Natural killer cell treated with Interleukin-12 subunit alpha and Interleukin-12 subunit beta and Interleukin-15 and Interleukin-18, amount 100 ng/mL, for 72 hours (primary cell): ENCODE measurements at regions not wholly inside any gene's neighbourhood (a gene's known extent, or its start where the extent isn't known, plus 50 kb on each side); places are given as distances from the start of the nearest gene placed in this dataset.

Source experiments
- ATAC-seq, 2 donors: fragments of 150-1000 bp; cut with Tn5 transposase in 1 of 2; sonication (Bioruptor Pico), chemical (Tn5 transposase) in 1 of 2; 2 replicates each; pipeline ENCODE4 v1.10.0; 2021
- DNase-seq: peaks from one replicate; pipeline ENCODE4 v3.0.0; 2022; ENCODE audit warnings: low spot score
- H3K27ac Mint-ChIP-seq, 2 donors: 1 replicate in 1 of 2; 2 replicates in 1 of 2; pipeline ENCODE4 v1.8.0; 2022; ENCODE audit warnings: mixed read lengths in 2 of 2, mild to moderate bottlenecking in 1 of 2, moderate library complexity in 1 of 2
- H3K27me3 Mint-ChIP-seq, 2 donors: 1 replicate in 1 of 2; 2 replicates in 1 of 2; pipeline ENCODE4 v1.8.0; 2022; ENCODE audit warnings: mixed read lengths in 2 of 2
- H3K36me3 Mint-ChIP-seq: one replicate; pipeline ENCODE4 v1.8.0; 2022; ENCODE audit warnings: mixed read lengths
- H3K4me1 Mint-ChIP-seq, 2 donors: 1 replicate in 1 of 2; 2 replicates in 1 of 2; pipeline ENCODE4 v1.8.0; 2022; ENCODE audit warnings: low read depth in 2 of 2, mixed read lengths in 2 of 2, mild to moderate bottlenecking in 1 of 2
- H3K4me3 Mint-ChIP-seq: one replicate; pipeline ENCODE4 v1.8.0; 2022; ENCODE audit warnings: mixed read lengths
- H3K9me3 Mint-ChIP-seq: 2 replicates; pipeline ENCODE4 v1.8.0; 2022; ENCODE audit warnings: mixed read lengths

DNA sequence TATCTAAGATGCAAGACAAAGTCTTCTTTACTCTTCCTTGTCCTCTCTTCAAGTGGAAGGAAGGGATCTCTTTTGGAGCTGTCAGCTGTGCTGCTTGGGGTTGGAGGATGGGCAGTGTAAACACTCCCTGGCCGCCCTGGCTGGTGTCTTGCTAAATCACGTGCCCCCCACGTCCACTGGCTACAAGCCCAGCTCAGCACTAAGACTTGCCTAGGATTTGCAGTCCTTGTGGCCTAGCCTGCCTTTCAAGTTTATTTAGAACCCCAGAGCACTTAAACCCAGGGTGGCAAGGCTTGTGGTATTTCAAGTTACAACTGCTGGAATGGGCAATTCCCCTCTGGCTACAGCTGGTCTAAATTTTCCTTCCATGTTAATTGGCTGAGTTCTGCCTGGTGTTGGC is 272.4 kb upstream of the MYO3A start:
- no peak overlapping the region for H3K4me3 Mint-ChIP-seq
- no peaks in the 10 kb centered on the region for H3K4me1 Mint-ChIP-seq
- H3K27me3 Mint-ChIP-seq, result no peaks in the 10 kb centered on the region
- no peak for DNase-seq
- H3K9me3 Mint-ChIP-seq, result peaks cover 9% of the 10 kb centered on the region
- ATAC-seq, result no peak
- no peaks in the 10 kb centered on the region for H3K36me3 Mint-ChIP-seq
- no peak overlapping the region for H3K27ac Mint-ChIP-seq

- Mint-ChIP-seq H3K27ac (no peak overlapping the region), H3K4me1 (no peaks in the 10 kb centered on the region), H3K4me3 (no peak overlapping the region), H3K36me3 (no peaks in the 10 kb centered on the region), H3K27me3 (peaks cover 0 to 2% of the 10 kb centered on the region in 2 donors), H3K9me3 (peaks cover 9% of the 10 kb centered on the region)
- DNase-seq, result no peak
- ATAC-seq, result no peak
Observed at GRCh38 chr10:25666276-25666675, 267.8 kb upstream of the MYO3A start.

- no peak for DNase-seq
- Mint-ChIP-seq H3K4me3 (no peak overlapping the region), H3K27me3 (no peaks in the 10 kb centered on the region), H3K36me3 (no peaks in the 10 kb centered on the region), H3K4me1 (no peaks in the 10 kb centered on the region), H3K27ac (no peak overlapping the region), H3K9me3 (peaks cover 3% of the 10 kb centered on the region)
- no peak for ATAC-seq
Observed at GRCh38 chr10:25675204-25675603, 258.8 kb upstream of the MYO3A start.

GRCh38 chr10:25675615-25676014 is 258.4 kb upstream of the MYO3A start:
- Mint-ChIP-seq H3K27ac (no peak overlapping the region), H3K36me3 (no peaks in the 10 kb centered on the region), H3K9me3 (peaks cover 3% of the 10 kb centered on the region), H3K4me3 (no peak overlapping the region), H3K27me3 (no peaks in the 10 kb centered on the region), H3K4me1 (no peaks in the 10 kb centered on the region)
- no peak for ATAC-seq
- no peak for DNase-seq

DNA sequence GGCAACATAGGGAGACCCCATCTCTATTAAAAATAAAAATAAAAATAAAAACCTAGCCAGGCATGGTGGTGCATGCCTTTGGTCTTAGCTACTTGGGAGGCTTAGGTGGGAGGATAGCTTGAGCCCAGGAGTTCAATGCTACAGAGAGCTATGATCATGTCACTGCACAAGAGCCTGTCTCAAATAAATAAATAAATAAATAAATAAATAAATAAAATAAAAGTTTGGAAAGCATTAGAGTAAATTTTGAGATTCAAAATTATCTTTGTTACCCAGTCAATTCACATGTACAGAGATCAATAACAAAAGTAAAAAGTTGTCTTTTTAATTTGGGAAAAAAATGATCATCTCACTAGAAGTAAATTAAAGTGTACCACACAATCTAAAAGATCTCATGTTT is 255.8 kb upstream of the MYO3A start:
- no peak overlapping the region for H3K4me3 Mint-ChIP-seq
- no peaks in the 10 kb centered on the region for H3K27me3 Mint-ChIP-seq

DNA sequence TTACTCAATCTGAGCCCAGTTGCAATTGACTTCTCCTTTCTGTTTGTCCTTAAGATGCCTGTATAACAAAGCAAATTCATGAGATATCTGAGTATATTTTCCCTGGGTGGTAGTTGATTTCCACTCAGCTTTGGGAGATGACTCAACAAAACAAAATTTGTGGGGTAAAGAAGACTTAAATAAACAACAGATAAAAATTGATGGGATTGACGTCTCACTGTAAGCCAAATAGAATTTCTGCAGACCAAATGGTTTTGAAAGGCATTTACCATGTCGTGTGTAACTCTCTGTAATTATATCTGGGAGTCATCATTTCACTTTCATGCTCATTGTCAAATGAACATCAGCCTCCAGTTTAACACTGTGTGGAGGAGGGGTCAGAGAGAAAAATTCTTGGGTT is 255.4 kb upstream of the MYO3A start:
- H3K4me3 Mint-ChIP-seq, result no peak overlapping the region
- H3K4me1 Mint-ChIP-seq, result no peaks in the 10 kb centered on the region
- H3K27me3 Mint-ChIP-seq, result no peaks in the 10 kb centered on the region
- no peaks in the 10 kb centered on the region for H3K36me3 Mint-ChIP-seq
- H3K27ac Mint-ChIP-seq, result no peak overlapping the region
- DNase-seq (no peak), ATAC-seq (no peak)
- H3K9me3 Mint-ChIP-seq, result peaks cover 3% of the 10 kb centered on the region

More for the DNA sequence above, 255.8 kb upstream of the MYO3A start:
- H3K36me3 Mint-ChIP-seq, result no peaks in the 10 kb centered on the region
- no peaks in the 10 kb centered on the region for H3K4me1 Mint-ChIP-seq
- no peak overlapping the region for H3K27ac Mint-ChIP-seq
- ATAC-seq, result no peak
- no peak for DNase-seq
- peaks cover 3% of the 10 kb centered on the region for H3K9me3 Mint-ChIP-seq

DNA sequence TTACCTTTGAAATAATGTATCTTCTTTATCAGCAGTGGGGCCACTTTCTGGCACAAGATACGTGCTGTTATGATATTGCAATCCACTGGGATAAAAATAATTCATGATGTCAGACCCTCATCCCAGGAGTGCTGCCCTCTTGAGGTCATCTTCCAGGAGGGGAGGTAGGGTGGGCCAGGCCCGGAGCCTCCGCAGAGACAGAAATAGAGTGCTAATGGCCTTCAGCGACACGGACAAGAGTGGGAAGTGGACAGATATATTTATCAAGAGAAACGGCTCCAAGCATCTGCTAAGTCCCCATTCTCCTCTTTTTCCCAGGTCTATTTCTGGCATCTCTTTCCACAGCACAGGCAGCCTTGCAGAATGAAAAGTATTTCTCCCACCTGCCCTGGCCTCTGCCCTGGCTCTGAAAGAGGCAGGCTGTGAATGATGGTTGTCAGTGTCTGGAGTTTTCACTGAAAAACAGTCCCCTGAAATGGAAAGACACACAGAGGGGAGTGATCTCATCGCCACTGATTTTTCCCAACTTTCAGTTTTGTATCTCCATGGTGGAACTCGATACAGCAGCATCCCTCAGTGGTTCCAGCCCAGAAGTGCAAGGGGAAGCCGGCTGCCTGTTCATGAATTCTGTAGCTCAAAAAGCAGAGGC is 251.7 kb upstream of the MYO3A start:
- no peaks in the 10 kb centered on the region for H3K9me3 Mint-ChIP-seq
- H3K27me3 Mint-ChIP-seq, result no peaks in the 10 kb centered on the region
- no peak overlapping the region for H3K4me3 Mint-ChIP-seq
- H3K36me3 Mint-ChIP-seq, result no peaks in the 10 kb centered on the region
- H3K27ac Mint-ChIP-seq, result no peak overlapping the region
- no peaks in the 10 kb centered on the region for H3K4me1 Mint-ChIP-seq
- DNase-seq, result no peak
- ATAC-seq, result no peak

- no peak for ATAC-seq
- H3K9me3 Mint-ChIP-seq, result no peaks in the 10 kb centered on the region
- H3K36me3 Mint-ChIP-seq, result no peaks in the 10 kb centered on the region
- H3K27me3 Mint-ChIP-seq, result no peaks in the 10 kb centered on the region
- no peak overlapping the region for H3K4me3 Mint-ChIP-seq
- H3K27ac Mint-ChIP-seq, result no peak overlapping the region
- no peak for DNase-seq
- H3K4me1 Mint-ChIP-seq, result no peaks in the 10 kb centered on the region
Observed at GRCh38 chr10:25683344-25683743, 250.7 kb upstream of the MYO3A start.

DNA sequence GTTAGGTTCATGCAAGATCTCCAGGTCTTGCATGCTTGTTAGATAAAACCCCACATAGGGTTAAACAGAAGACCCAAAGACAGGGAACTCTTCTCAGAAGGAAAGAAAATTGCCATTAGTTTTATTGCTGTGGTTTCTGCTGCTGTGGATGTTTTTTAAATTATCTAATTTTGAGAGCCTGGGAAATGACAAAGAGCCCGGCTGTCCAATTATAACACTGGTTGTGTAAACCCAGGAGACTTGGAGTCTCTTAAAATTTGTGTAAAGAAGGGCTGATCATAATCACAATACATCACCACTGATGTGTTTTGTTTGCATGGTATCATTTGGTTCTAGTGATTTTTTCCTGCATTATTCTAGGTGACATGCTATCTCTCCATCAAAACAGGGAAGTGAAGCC is 246.5 kb upstream of the MYO3A start:
- peaks cover 5% of the 10 kb centered on the region for H3K9me3 Mint-ChIP-seq

GRCh38 chr10:25689346-25690100 is 244.5 kb upstream of the MYO3A start:
- Mint-ChIP-seq H3K27ac (no peak overlapping the region), H3K27me3 (peaks cover 0 to 6% of the 10 kb centered on the region in 2 donors), H3K4me1 (peaks cover 0 to 5% of the 10 kb centered on the region in 2 donors), H3K36me3 (no peaks in the 10 kb centered on the region), H3K4me3 (no peak overlapping the region), H3K9me3 (peaks cover 5% of the 10 kb centered on the region)
- ATAC-seq (no peak), DNase-seq (no peak)

More for the DNA sequence above, 246.5 kb upstream of the MYO3A start:
- H3K4me1 Mint-ChIP-seq, result peaks cover 0 to 3% of the 10 kb centered on the region in 2 donors
- no peak for DNase-seq
- no peak overlapping the region for H3K4me3 Mint-ChIP-seq
- H3K27me3 Mint-ChIP-seq, result peaks cover 0 to 6% of the 10 kb centered on the region in 2 donors
- no peak overlapping the region for H3K27ac Mint-ChIP-seq
- ATAC-seq, result no peak
- no peaks in the 10 kb centered on the region for H3K36me3 Mint-ChIP-seq

GRCh38 chr10:25692761-25693160 is 241.3 kb upstream of the MYO3A start:
- peaks cover 5% of the 10 kb centered on the region for H3K9me3 Mint-ChIP-seq
- H3K36me3 Mint-ChIP-seq, result no peaks in the 10 kb centered on the region
- H3K27ac Mint-ChIP-seq, result no peak overlapping the region
- no peak overlapping the region for H3K4me3 Mint-ChIP-seq
- ATAC-seq, result no peak
- DNase-seq, result no peak
- peaks cover 0 to 12% of the 10 kb centered on the region in 2 donors for H3K4me1 Mint-ChIP-seq
- H3K27me3 Mint-ChIP-seq, result peaks cover 0 to 12% of the 10 kb centered on the region in 2 donors

GRCh38 chr10:25694206-25694933 is 239.7 kb upstream of the MYO3A start:
- Mint-ChIP-seq H3K36me3 (no peaks in the 10 kb centered on the region), H3K4me1 (peaks cover 0 to 12% of the 10 kb centered on the region in 2 donors), H3K4me3 (no peak overlapping the region), H3K27ac (no peak overlapping the region), H3K27me3 (peaks cover 0 to 9% of the 10 kb centered on the region in 2 donors), H3K9me3 (peaks cover 5% of the 10 kb centered on the region)
- no peak for DNase-seq
- no peak for ATAC-seq

DNA sequence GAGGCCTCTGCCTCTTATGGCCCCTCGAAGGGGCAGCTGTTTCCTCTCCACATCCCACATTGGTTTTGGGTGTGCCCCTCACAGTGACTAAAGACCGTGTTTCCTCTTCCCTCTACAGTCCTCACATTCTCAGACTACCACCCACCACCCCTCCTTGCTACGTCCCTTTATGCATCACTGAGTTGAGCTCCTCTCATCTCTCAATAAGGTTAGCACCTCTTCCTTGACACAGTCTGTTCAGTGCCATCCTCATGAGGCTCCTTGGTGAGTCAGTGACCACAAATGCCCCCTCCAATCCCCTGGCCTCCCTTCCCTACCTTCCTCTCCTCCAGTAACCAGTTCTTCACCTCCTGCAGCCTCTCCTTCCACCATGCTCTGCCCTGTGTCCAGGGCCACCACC is 239.1 kb upstream of the MYO3A start:
- Mint-ChIP-seq H3K27ac (no peak overlapping the region), H3K9me3 (peaks cover 5% of the 10 kb centered on the region), H3K36me3 (no peaks in the 10 kb centered on the region), H3K4me3 (no peak overlapping the region), H3K4me1 (peaks cover 0 to 12% of the 10 kb centered on the region in 2 donors), H3K27me3 (peaks cover 0 to 9% of the 10 kb centered on the region in 2 donors)
- ATAC-seq (peak in 1 of 2 donors; percentile 5), DNase-seq (no peak)

- peaks cover 5% of the 10 kb centered on the region for H3K9me3 Mint-ChIP-seq
- H3K27ac Mint-ChIP-seq, result no peak overlapping the region
- peaks cover 0 to 12% of the 10 kb centered on the region in 2 donors for H3K4me1 Mint-ChIP-seq
- H3K4me3 Mint-ChIP-seq, result no peak overlapping the region
- no peak for DNase-seq
- no peaks in the 10 kb centered on the region for H3K36me3 Mint-ChIP-seq
- no peak for ATAC-seq
- peaks cover 0 to 9% of the 10 kb centered on the region in 2 donors for H3K27me3 Mint-ChIP-seq
Observed at GRCh38 chr10:25695586-25695985, 238.4 kb upstream of the MYO3A start.
